ENCODE measurements at regions not wholly inside any gene's neighbourhood (a gene's known extent, or its start where the extent isn't known, plus 50 kb on each side); places are given as distances from the start of the nearest gene placed in this dataset.

DNA sequence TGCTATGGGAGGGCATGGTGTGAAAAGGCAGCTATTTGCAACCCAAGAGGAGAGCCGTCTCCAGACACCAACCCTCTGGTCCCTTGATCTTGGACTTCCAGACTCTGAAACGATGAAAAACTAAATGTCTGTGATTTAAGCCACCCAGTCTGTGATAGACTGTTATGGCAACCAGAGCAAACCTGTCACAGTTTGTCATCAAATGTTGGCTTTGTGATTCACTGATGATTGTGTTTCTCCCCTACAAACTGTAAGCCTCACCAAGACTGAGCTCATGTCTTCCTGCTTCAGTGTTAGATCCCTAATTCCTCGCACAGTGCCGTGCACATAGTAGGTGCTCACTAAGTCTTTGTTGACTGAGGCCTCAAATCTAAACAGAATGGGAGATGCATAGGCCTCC, 224.6 kb upstream of the PITRM1 start:
- TF ChIP-seq, protein P1, sequence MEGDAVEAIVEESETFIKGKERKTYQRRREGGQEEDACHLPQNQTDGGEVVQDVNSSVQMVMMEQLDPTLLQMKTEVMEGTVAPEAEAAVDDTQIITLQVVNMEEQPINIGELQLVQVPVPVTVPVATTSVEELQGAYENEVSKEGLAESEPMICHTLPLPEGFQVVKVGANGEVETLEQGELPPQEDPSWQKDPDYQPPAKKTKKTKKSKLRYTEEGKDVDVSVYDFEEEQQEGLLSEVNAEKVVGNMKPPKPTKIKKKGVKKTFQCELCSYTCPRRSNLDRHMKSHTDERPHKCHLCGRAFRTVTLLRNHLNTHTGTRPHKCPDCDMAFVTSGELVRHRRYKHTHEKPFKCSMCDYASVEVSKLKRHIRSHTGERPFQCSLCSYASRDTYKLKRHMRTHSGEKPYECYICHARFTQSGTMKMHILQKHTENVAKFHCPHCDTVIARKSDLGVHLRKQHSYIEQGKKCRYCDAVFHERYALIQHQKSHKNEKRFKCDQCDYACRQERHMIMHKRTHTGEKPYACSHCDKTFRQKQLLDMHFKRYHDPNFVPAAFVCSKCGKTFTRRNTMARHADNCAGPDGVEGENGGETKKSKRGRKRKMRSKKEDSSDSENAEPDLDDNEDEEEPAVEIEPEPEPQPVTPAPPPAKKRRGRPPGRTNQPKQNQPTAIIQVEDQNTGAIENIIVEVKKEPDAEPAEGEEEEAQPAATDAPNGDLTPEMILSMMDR (IDR thresholded peaks at IDR 0.05), result no peak
- TF ChIP-seq EP300 (IDR thresholded peaks at IDR 0.05) (no peak), POLR2A (IDR thresholded peaks at IDR 0.05) (no peak)
